HEK293 (cell line): ENCODE measurements at regions not wholly inside any gene's neighbourhood (a gene's known extent, or its start where the extent isn't known, plus 50 kb on each side); places are given as distances from the start of the nearest gene placed in this dataset.

Experiments used
- CTCF ChIA-PET: fragments of 350-600 bp; formaldehyde crosslinking; extraction: SDS; loops from one replicate; lab custom pipeline; 2021; ENCODE audit warnings: antibody characterized with exemption; lab: Yijun Ruan, JAX
- POLR2A ChIA-PET: fragments of 300-600 bp; formaldehyde crosslinking; extraction: SDS; loops from one replicate; lab custom pipeline; 2020; ENCODE audit warnings: antibody characterized with exemption, inconsistent platforms; lab: Yijun Ruan, JAX
- H3K27ac ChIP-seq: fragments of 200-500 bp; sonication (Bioruptor generic); 2 replicates; pipeline ENCODE4 v1.5.1; 2014; ENCODE audit warnings: low read depth, low read length, control low read depth, inconsistent platforms; ENCODE audit errors: extremely low read depth
- H3K36me3 ChIP-seq, 2 experiments: fragments of 200-500 bp in 1 of 2; sonication (Bioruptor generic) in 1 of 2; 1 replicate in 1 of 2; 2 replicates in 1 of 2; pipeline ENCODE4 v1.5.1; 2014 to 2017; ENCODE audit warnings: inconsistent platforms in 2 of 2, low read length in 2 of 2; ENCODE audit not compliant: control insufficient read depth in 2 of 2, insufficient read depth in 1 of 2
- H3K4me1 ChIP-seq: fragments of 200-500 bp; sonication (Bioruptor generic); 2 replicates; pipeline ENCODE4 v1.5.1; 2014; ENCODE audit warnings: mild to moderate bottlenecking, low read length, inconsistent platforms; ENCODE audit not compliant: control insufficient read depth, insufficient read depth
- H3K4me3 ChIP-seq: 2 replicates; pipeline ENCODE4 v1.5.1; 2011; ENCODE audit warnings: low read depth, mild to moderate bottlenecking, control low read depth, low read length, moderate library complexity
- H3K9me3 ChIP-seq: fragments of 200-500 bp; sonication (Bioruptor generic); 2 replicates; pipeline ENCODE4 v1.5.1; 2014; ENCODE audit warnings: low read depth, low read length, inconsistent platforms; ENCODE audit not compliant: control insufficient read depth, insufficient read depth
- KLF1 ChIP-seq: fragments of 450-650 bp; formaldehyde crosslinking; IDR thresholded peaks from 2 replicates; pipeline ENCODE4 v1.5.1; 2016; ENCODE audit warnings: missing biosample characterization, missing genetic modification characterization
- KLF10 ChIP-seq: fragments of 450-650 bp; IDR thresholded peaks from 2 replicates; pipeline ENCODE4 v1.5.1; 2018; ENCODE audit warnings: missing biosample characterization, mild to moderate bottlenecking, missing genetic modification characterization
- KLF7 ChIP-seq: fragments of 450-650 bp; formaldehyde crosslinking; IDR thresholded peaks from 2 replicates; pipeline ENCODE4 v1.5.1; 2016; ENCODE audit warnings: missing biosample characterization, missing genetic modification characterization, borderline replicate concordance
- OSR2 ChIP-seq: fragments of 450-650 bp; formaldehyde crosslinking; IDR thresholded peaks from 2 replicates; pipeline ENCODE4 v1.5.1; 2016; ENCODE audit warnings: missing biosample characterization, missing genetic modification characterization
- ZBTB1 ChIP-seq: fragments of 450-650 bp; formaldehyde crosslinking; IDR thresholded peaks from 2 replicates; pipeline ENCODE4 v1.5.1; 2016; ENCODE audit warnings: missing biosample characterization, missing genetic modification characterization
- ZBTB7A ChIP-seq: fragments of 450-650 bp; formaldehyde crosslinking; IDR thresholded peaks from 2 replicates; pipeline ENCODE4 v1.5.1; 2016; ENCODE audit warnings: low read depth, missing biosample characterization, missing genetic modification characterization
- ZBTB8A ChIP-seq: fragments of 450-650 bp; formaldehyde crosslinking; IDR thresholded peaks from 2 replicates; pipeline ENCODE4 v1.5.1; 2016; ENCODE audit warnings: missing biosample characterization, missing genetic modification characterization
- ZFP3 ChIP-seq: fragments of 450-650 bp; formaldehyde crosslinking; IDR thresholded peaks from 2 replicates; pipeline ENCODE4 v1.5.1; 2016; ENCODE audit warnings: low read depth, missing biosample characterization, missing genetic modification characterization
- ZIC2 ChIP-seq: fragments of 450-650 bp; formaldehyde crosslinking; IDR thresholded peaks from 2 replicates; pipeline ENCODE4 v1.5.1; 2016; ENCODE audit warnings: missing biosample characterization, missing genetic modification characterization
- ZNF112 ChIP-seq: fragments of 450-650 bp; formaldehyde crosslinking; IDR thresholded peaks from 2 replicates; pipeline ENCODE4 v1.5.0; 2017; ENCODE audit warnings: missing biosample characterization, missing genetic modification characterization
- ZNF138 ChIP-seq: fragments of 450-650 bp; formaldehyde crosslinking; IDR thresholded peaks from 2 replicates; pipeline ENCODE4 v1.5.1; 2016; ENCODE audit warnings: missing biosample characterization, missing genetic modification characterization, borderline replicate concordance
- ZNF211 ChIP-seq: fragments of 450-650 bp; formaldehyde crosslinking; IDR thresholded peaks from 2 replicates; pipeline ENCODE4 v1.5.1; 2016; ENCODE audit warnings: low read depth, missing biosample characterization, missing genetic modification characterization
- ZNF214 ChIP-seq: fragments of 450-650 bp; formaldehyde crosslinking; IDR thresholded peaks from 2 replicates; pipeline ENCODE4 v1.5.1; 2017; ENCODE audit warnings: missing biosample characterization, mild to moderate bottlenecking, missing genetic modification characterization, borderline replicate concordance
- ZNF350 ChIP-seq: fragments of 450-650 bp; formaldehyde crosslinking; IDR thresholded peaks from 2 replicates; pipeline ENCODE4 v1.5.0; 2017; ENCODE audit warnings: missing biosample characterization, mild to moderate bottlenecking, missing genetic modification characterization
- ZNF416 ChIP-seq: fragments of 450-650 bp; formaldehyde crosslinking; IDR thresholded peaks from 2 replicates; pipeline ENCODE4 v1.5.1; 2016; ENCODE audit warnings: missing biosample characterization, missing genetic modification characterization
- ZNF600 ChIP-seq: fragments of 450-650 bp; formaldehyde crosslinking; IDR thresholded peaks from 2 replicates; pipeline ENCODE4 v1.5.1; 2016; ENCODE audit warnings: missing biosample characterization, missing genetic modification characterization
- TF ChIP-seq, protein P1 (sequence below): fragments of 450-650 bp; formaldehyde crosslinking; IDR thresholded peaks from 2 replicates; pipeline ENCODE4 v1.5.1; 2016; ENCODE audit warnings: missing biosample characterization, missing genetic modification characterization
- TF ChIP-seq, protein P2 (sequence below): fragments of 450-650 bp; formaldehyde crosslinking; IDR thresholded peaks from 2 replicates; pipeline ENCODE4 v1.5.1; 2016; ENCODE audit warnings: missing biosample characterization, missing genetic modification characterization
- TF ChIP-seq, protein P3 (sequence below): fragments of 450-650 bp; formaldehyde crosslinking; IDR thresholded peaks from 2 replicates; pipeline ENCODE4 v1.5.1; 2016; ENCODE audit warnings: missing biosample characterization, missing genetic modification characterization
- TF ChIP-seq, protein P4 (sequence below): fragments of 450-650 bp; formaldehyde crosslinking; IDR thresholded peaks from 2 replicates; pipeline ENCODE4 v1.5.1; 2017; ENCODE audit warnings: missing biosample characterization, missing genetic modification characterization
- TF ChIP-seq, protein P5 (sequence below): fragments of 450-650 bp; formaldehyde crosslinking; conservative IDR thresholded peaks from 2 replicates; pipeline ENCODE4 v1.5.1; 2016; ENCODE audit warnings: low read depth, missing biosample characterization, missing genetic modification characterization

DNA sequence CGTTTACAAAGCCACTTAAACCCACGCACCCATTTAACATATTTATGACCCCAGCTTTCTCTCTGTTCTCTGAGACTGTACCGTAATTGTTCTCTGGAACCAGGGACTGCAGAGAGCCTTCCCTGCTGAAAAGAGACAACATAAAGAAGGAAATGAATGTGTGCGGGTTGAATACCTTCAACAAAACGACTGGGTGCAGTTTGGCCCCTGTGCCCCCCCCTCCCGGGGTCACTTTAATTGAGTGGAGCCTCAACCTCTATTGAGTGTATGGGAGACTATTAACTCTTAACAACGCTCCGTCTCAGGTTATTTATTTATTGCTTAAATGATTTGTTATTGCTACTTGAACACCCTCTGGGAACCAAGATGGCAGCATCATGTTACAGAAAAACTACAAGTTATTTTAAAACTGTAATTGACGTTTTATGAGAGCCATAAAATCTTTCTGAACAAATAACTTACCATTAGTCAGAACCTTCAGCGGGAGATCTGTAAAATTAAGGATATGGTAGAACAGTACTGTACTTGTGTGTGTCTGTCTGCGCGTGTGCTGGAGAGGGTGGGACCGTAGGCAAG, 70.6 kb downstream of the GAS1 start (continued):
- TF ChIP-seq, protein P1, sequence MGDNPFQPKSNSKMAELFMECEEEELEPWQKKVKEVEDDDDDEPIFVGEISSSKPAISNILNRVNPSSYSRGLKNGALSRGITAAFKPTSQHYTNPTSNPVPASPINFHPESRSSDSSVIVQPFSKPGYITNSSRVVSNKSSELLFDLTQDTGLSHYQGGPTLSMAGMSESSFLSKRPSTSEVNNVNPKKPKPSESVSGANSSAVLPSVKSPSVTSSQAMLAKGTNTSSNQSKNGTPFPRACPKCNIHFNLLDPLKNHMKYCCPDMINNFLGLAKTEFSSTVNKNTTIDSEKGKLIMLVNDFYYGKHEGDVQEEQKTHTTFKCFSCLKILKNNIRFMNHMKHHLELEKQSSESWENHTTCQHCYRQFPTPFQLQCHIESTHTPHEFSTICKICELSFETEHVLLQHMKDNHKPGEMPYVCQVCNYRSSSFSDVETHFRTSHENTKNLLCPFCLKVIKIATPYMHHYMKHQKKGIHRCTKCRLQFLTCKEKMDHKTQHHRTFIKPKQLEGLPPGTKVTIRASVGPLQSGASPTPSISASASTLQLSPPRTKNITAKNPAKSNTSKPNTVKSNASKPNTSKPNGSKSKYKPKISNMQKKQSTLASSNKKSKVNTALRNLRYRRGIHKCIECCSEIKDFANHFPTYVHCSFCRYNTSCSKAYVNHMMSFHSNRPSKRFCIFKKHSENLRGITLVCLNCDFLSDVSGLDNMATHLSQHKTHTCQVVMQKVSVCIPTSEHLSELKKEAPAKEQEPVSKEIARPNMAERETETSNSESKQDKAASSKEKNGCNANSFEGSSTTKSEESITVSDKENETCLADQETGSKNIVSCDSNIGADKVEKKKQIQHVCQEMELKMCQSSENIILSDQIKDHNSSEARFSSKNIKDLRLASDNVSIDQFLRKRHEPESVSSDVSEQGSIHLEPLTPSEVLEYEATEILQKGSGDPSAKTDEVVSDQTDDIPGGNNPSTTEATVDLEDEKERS (tag by site-specific recombination) = no peak
- TF ChIP-seq, protein P2, sequence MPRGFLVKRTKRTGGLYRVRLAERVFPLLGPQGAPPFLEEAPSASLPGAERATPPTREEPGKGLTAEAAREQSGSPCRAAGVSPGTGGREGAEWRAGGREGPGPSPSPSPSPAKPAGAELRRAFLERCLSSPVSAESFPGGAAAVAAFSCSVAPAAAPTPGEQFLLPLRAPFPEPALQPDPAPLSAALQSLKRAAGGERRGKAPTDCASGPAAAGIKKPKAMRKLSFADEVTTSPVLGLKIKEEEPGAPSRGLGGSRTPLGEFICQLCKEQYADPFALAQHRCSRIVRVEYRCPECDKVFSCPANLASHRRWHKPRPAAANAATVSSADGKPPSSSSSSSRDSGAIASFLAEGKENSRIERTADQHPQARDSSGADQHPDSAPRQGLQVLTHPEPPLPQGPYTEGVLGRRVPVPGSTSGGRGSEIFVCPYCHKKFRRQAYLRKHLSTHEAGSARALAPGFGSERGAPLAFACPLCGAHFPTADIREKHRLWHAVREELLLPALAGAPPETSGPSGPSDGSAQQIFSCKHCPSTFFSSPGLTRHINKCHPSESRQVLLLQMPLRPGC (tag by site-specific recombination) = no peak
- TF ChIP-seq ZBTB7A (tag by site-specific recombination) (no peak), ZNF112 (no peak), ZIC2 (tag by site-specific recombination) (peak; percentile 56), ZNF350 (tag by site-specific recombination) (no peak), ZFP3 (no peak), KLF10 (tag by site-specific recombination) (peak; percentile 69; the same call in 1 of the 2 replicates), ZNF600 (tag by site-specific recombination) (0 out of 2 replicates have a peak, but pooled peaks have one; percentile 33), ZBTB1 (tag by site-specific recombination) (no peak), OSR2 (tag by site-specific recombination) (peak; percentile 87), ZNF211 (tag by site-specific recombination) (no peak), KLF7 (tag by site-specific recombination) (no peak), ZBTB8A (tag by site-specific recombination) (peak; percentile 35; the same call in 1 of the 2 replicates)
- TF ChIP-seq, protein P3, sequence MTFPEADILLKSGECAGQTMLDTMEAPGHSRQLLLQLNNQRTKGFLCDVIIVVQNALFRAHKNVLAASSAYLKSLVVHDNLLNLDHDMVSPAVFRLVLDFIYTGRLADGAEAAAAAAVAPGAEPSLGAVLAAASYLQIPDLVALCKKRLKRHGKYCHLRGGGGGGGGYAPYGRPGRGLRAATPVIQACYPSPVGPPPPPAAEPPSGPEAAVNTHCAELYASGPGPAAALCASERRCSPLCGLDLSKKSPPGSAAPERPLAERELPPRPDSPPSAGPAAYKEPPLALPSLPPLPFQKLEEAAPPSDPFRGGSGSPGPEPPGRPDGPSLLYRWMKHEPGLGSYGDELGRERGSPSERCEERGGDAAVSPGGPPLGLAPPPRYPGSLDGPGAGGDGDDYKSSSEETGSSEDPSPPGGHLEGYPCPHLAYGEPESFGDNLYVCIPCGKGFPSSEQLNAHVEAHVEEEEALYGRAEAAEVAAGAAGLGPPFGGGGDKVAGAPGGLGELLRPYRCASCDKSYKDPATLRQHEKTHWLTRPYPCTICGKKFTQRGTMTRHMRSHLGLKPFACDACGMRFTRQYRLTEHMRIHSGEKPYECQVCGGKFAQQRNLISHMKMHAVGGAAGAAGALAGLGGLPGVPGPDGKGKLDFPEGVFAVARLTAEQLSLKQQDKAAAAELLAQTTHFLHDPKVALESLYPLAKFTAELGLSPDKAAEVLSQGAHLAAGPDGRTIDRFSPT (tag by site-specific recombination) = 0 out of 2 replicates have a peak, but pooled peaks have one; percentile 21
- TF ChIP-seq, protein P4, sequence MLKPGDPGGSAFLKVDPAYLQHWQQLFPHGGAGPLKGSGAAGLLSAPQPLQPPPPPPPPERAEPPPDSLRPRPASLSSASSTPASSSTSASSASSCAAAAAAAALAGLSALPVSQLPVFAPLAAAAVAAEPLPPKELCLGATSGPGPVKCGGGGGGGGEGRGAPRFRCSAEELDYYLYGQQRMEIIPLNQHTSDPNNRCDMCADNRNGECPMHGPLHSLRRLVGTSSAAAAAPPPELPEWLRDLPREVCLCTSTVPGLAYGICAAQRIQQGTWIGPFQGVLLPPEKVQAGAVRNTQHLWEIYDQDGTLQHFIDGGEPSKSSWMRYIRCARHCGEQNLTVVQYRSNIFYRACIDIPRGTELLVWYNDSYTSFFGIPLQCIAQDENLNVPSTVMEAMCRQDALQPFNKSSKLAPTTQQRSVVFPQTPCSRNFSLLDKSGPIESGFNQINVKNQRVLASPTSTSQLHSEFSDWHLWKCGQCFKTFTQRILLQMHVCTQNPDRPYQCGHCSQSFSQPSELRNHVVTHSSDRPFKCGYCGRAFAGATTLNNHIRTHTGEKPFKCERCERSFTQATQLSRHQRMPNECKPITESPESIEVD (tag by site-specific recombination) = peak; percentile 92

GRCh38 chr9:86868616-86869015, 78.7 kb downstream of the GAS1 start:
- Histone ChIP-seq H3K4me3 (no peak overlapping the region), H3K4me1 (peaks cover 11% of the 10 kb centered on the region), H3K36me3 (no peaks in the 10 kb centered on the region), H3K27ac (no peak overlapping the region), H3K9me3 (no peaks in the 10 kb centered on the region)
- CTCF ChIA-PET = interaction anchor here (0.6 to 1.3 kb wide), 3 partner anchors 11 to 231 kb away, joined by 3 read pairs; no protein-coding TSS in a partner anchor
- POLR2A ChIA-PET = interaction anchor here (0.7 kb wide), 1 partner anchor 100 kb away, joined by 3 read pairs; no protein-coding TSS in a partner anchor
- TF ChIP-seq ZNF214 (tag by site-specific recombination) (no peak), ZNF416 (tag by site-specific recombination) (no peak), ZNF138 (tag by site-specific recombination) (no peak), ZBTB8A (tag by site-specific recombination) (no peak), KLF1 (tag by site-specific recombination) (no peak)
- TF ChIP-seq, protein P5, sequence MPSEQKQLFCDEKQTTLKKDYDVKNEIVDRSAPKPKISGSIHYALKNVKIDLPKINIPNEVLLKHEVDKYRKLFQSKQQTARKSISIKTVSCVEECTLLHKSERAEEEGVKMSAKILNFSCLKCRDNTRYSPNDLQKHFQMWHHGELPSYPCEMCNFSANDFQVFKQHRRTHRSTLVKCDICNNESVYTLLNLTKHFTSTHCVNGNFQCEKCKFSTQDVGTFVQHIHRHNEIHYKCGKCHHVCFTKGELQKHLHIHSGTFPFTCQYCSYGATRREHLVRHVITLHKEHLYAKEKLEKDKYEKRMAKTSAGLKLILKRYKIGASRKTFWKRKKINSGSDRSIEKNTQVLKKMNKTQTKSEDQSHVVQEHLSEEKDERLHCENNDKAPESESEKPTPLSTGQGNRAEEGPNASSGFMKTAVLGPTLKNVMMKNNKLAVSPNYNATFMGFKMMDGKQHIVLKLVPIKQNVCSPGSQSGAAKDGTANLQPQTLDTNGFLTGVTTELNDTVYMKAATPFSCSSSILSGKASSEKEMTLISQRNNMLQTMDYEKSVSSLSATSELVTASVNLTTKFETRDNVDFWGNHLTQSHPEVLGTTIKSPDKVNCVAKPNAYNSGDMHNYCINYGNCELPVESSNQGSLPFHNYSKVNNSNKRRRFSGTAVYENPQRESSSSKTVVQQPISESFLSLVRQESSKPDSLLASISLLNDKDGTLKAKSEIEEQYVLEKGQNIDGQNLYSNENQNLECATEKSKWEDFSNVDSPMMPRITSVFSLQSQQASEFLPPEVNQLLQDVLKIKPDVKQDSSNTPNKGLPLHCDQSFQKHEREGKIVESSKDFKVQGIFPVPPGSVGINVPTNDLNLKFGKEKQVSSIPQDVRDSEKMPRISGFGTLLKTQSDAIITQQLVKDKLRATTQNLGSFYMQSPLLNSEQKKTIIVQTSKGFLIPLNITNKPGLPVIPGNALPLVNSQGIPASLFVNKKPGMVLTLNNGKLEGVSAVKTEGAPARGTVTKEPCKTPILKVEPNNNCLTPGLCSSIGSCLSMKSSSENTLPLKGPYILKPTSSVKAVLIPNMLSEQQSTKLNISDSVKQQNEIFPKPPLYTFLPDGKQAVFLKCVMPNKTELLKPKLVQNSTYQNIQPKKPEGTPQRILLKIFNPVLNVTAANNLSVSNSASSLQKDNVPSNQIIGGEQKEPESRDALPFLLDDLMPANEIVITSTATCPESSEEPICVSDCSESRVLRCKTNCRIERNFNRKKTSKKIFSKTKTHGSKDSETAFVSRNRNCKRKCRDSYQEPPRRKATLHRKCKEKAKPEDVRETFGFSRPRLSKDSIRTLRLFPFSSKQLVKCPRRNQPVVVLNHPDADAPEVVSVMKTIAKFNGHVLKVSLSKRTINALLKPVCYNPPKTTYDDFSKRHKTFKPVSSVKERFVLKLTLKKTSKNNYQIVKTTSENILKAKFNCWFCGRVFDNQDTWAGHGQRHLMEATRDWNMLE = no peak
